ENCODE measurements at regions not wholly inside any gene's neighbourhood (a gene's known extent, or its start where the extent isn't known, plus 50 kb on each side); places are given as distances from the start of the nearest gene placed in this dataset.
"Not testable (repeated sequence)": the region's sequence is repeated elsewhere in the genome, so short reads cannot be mapped to it uniquely, and the experiment has no call there.

DNA sequence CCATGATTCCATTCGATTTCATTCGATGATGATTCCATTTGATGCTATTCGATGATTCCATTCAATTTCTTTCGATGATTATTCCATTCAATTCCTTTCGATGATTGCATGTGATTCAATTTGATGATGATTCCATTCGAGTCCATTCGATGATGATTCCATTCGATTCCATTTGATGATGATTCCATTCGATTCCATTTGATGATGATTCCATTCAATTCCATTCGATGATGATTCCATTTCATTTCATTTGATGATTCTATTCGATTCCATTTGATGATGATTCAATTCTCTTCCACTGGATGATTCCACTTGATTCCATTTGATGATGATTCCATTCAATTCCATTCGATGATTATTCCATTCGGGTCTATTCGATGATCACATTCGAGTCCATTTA, 1094.1 kb downstream of the RPIA start:
- intact Hi-C loops (cut with DNase I); DNase-seq (ENCODE audit: low spot score): not testable (repeated sequence)

DNA sequence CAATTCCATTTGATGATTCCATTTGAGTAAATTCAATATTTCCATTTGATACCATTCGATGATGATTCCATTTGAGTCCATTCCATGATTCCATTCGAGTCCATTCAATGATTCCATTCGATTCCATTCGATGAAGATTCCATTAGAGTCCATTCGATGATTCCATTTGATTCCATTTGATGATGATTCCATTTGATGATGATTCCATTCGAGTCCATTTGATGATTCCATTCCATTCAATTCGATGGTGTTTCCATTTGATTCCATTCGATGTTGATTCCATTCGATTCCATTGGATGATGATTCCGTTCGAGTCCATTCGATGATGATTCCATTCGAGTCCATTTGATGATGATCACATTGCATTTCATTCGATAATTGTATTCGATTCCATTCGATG, 1095.2 kb downstream of the RPIA start:
- DNase-seq (ENCODE audit: low spot score); intact Hi-C loops (cut with DNase I): not testable (repeated sequence)

DNA sequence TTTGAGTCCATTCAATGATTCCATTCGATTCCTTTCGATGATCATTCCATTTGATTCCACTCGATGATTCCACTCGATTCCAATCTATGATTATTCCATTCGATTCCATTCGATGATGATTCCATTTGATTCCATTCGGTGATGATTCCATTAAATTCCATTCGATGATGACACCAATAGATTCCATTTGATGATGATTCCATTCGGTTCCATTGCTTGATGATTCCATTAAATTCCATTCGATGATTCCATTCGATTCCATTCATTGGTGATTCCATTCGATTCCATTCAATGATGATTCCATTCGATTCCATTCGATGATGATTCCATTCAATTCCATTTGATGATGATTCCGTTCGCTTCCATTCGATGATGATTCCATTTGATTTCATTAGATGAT, 1104.1 kb downstream of the RPIA start:
- intact Hi-C loops (cut with DNase I), result not testable (repeated sequence)

DNA sequence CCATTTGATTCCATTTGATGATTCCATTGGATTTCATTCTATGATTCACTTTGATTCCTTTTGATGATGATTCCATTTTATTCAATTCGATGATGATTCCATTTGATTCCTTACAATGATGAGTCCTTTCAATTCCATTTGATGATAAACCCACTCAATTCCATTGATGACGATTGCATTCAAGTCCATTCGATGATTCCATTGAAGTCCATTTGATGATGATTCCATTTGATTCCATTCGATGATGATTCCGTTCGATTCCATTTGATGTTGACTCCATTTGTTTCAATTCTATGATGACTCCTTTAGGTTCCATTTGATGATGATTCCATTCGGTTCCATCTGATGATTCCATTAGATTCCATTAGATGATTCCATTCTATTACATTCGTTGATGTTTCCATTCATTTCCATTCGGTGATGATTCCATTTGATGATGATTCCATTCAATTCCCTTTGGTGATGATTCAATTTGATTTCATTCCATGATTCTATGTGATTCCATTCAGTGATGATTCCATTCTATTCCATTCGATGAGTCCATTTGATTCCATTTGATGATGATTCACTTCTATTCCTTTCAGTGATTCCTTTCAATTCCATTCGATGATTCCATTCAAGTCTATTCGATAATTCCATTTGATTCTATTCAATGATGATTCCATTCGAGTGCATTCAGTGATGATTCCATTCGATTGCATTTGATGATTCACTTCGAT, 1106.0 kb downstream of the RPIA start:
- no peak for DNase-seq (ENCODE audit: low spot score)
- intact Hi-C loops (cut with DNase I), result no loop called here

More for the DNA sequence above, 1104.1 kb downstream of the RPIA start:
- not testable (repeated sequence) for DNase-seq (ENCODE audit: low spot score)

DNA sequence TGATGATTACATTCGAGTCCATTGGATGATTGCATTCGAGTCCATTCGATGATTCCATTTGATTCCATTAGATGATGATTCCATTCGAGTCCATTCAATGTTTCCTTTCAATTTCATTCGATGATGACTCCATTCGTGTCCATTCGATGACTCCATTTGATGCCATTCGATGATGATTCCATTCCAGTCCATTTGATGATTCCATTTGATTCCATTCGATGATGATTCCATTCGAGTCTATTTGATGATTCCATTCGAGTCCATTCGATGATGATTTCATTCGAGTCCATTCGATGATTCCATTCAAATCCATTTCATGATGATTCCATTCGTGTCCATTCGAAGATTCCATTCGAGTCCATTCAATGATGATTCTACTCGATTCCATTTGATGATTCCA, 1109.7 kb downstream of the RPIA start:
- DNase-seq (ENCODE audit: low spot score); intact Hi-C loops (cut with DNase I): not testable (repeated sequence)

DNA sequence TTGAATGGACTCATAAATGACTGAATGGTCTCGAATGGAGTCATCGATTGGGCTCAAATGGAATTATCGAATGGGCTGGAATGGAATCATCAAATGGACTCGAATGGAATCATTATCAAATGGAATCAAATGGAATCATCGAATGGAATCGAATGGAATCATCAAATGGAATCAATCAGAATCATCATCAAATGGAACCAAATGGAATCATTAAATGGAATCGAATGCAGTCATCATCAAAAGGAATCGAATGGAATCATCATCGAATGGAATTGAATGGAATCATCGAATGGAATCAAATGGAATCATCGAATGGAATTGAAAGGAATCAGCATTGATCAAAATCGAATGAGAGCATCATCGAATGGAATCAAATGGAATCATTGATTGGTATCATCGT, 1114.9 kb downstream of the RPIA start:
- DNase-seq (ENCODE audit: low spot score), result not testable (repeated sequence)
- intact Hi-C loops (cut with DNase I), result loop anchor here in 1 of 2 donors (5.0 kb wide), 1 partner anchor 1439 kb away; no protein-coding TSS in a partner anchor

DNA sequence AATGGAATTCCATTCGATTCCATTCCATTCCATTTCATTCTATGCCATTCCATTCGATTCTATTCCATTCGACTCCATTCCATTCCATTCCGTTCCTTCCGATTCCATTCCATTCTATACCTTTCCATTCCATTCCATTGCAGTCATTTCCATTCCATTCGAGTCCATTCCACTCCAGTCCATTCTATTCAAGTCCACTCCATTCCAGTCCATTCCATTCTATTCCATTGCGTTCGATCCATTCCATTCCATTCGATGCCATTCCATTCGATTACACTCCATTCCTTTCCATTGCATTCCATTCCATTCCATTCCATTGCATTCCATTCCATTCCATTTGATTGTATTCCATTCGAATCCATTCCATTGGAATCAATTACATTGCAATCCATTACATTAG, 1119.8 kb downstream of the RPIA start:
- DNase-seq (ENCODE audit: low spot score), result no peak
- intact Hi-C loops (cut with DNase I), result no loop called here

DNA sequence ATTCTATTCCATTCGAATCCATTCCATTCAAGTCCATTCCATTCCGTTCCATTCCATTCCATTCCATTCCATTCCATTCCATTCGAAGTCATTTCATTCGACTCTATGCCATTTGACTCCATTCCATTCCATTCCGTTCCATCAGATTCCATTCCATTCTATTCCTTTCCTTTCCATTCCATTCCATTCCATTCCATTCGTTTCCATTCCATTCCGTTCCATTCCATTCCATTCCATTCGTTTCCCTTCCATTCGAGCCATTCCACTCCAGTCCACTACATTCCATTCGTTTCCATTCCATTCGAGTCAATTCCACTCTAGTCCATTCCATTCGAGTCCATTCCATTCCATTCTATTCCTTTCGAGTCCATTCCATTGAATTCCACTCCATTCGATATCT, 1120.4 kb downstream of the RPIA start:
- intact Hi-C loops (cut with DNase I); DNase-seq (ENCODE audit: low spot score): not testable (repeated sequence)

DNA sequence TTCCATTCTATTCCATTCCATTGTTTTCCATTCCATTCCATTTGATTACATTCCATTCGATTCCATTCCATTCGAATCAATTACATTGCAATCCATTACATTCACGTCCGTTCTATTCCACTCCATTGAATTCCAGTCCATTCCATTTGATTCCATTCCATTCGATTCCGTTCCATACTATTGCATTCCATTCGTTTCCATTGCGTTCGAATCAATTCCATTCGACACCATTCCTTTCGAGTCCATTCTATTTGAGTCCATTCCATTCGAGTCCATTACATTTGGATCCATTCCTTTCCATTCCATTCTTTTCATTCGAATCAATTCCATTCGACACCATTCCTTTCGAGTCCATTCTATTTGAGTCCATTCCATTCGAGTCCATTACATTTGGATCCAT, 1122.9 kb downstream of the RPIA start:
- DNase-seq (ENCODE audit: low spot score); intact Hi-C loops (cut with DNase I): not testable (repeated sequence)

DNA sequence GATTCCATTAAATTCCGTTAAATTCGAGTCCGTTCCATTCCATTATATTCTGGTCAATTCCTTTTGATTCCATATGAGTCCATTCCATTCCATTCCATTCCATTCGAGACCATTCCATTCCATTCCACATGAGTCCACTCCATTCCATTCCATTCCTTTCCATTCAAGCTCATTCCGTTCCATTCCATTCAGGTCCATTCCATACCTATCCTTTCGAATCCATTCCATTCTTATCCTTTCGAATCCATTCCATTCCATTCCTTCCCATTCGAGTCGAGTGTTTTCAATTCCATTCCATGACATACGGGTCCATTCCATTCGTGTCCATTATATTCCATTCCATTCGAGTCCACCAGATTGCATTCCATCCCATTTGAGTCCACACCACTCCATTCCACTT, 1127.4 kb downstream of the RPIA start:
- intact Hi-C loops (cut with DNase I), result no loop called here
- DNase-seq (ENCODE audit: low spot score), result no peak

DNA sequence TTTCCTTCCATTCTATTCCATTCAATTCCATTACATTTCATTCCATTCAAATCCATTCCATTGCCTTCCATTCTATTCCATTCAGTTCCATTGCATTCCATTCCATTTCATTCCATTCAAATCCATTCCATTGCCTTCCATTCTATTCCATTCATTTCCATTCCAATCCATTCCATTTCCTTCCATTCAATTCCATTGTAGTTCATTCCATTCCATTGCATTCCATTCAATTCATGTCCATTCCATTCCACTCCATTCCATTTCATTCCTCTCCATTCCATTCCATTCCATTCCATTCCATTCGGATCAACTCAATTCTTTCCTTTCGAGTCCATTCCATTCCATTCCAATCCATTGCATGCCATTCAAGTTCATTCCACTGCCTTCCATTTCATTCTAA, 1128.3 kb downstream of the RPIA start:
- intact Hi-C loops (cut with DNase I), result no loop called here
- no peak for DNase-seq (ENCODE audit: low spot score)

DNA sequence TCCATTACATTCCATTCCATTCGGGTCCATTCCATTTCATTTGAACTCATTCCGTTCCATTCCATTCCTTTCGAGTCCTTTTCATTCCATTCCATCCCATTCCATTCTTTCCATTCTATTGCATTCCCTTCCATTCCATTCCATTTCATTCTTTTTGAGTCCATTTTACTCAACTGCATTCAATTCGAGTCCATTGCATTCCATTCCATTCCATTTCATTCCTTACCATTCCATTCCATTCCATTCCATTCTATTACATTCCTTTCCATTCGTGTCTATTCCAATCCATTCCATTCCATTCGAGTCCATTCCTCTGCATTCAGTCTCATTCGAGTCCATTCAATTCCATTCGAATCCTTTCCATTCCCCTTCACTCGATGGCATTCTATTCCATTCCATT, 1128.8 kb downstream of the RPIA start:
- no peak for DNase-seq (ENCODE audit: low spot score)
- intact Hi-C loops (cut with DNase I), result no loop called here

DNA sequence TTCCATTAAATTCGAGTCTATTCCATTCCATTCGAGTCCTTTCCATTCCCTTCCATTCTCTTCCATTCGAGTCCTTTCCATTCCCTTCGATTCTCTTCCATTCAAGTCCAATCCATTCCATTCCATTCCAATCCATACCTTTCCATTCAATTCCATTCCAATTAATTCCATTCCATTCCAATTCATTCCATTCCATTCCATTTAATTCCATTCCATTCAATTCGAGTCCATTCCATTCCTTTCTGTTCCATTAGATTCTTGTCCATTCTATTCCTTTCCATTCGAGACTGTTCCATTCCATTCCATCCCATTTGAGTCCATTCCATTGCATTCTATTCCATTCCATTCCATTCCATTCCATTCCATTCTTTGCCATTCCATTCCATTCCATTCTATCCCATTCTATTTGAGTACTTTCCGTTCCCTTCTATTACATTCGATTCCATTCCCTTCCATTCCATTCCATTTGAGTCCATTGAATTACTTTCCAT, 1130.0 kb downstream of the RPIA start:
- intact Hi-C loops (cut with DNase I), result no loop called here
- no peak for DNase-seq (ENCODE audit: low spot score)

DNA sequence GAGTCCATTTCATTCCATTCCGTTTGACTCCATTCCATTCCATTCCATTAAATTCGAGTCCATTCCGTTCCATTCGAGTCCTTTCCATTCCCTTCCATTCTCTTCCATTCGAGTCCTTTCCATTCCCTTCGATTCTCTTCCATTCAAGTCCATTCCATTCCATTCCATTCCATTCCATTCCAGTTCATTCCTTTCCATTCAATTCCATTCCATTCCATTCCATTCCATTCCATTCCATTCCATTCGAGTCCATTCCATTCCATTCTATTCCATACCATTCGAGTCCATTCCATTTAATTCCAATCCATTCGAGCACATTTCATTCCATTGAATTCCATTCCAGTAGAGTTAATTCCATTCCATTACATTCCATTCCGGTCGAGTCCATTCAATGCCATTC, 1130.9 kb downstream of the RPIA start:
- intact Hi-C loops (cut with DNase I); DNase-seq (ENCODE audit: low spot score): not testable (repeated sequence)

DNA sequence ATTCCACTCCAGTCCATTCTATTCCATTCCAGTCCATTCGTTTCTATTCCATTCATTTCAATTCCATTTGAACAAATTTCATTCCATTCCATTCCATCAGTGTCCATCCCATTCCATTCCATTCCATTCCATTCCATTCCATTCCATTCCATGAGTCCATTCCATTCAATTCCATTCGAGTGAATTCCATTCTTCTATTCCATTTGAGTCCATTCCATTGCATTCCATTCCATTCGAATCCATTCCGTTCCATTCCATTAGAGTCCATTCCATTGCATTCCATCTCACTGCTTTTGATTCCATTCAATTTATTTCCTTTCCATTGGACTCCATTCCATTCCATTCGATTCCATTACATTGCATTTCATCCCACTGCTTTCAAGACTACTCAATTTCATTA, 1132.1 kb downstream of the RPIA start:
- DNase-seq (ENCODE audit: low spot score), result no peak
- intact Hi-C loops (cut with DNase I), result no loop called here

DNA sequence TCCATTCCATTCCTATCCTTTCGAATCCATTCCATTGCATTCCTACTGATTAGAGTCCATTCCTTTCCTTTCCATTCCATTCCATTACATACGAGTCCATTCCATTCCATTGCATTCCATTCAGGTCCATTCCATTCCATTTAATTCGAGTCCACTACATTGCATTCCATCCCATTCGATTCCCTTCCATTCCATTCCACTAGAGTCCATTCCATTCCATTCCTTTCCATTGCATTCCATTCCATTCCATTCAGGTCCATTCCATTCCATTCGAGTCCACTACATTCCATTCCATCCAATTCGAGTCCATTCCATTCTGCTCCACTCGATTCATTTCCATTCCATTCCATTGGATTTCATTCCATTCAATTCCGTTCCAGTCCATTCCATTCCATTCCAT, 1133.6 kb downstream of the RPIA start:
- no peak for DNase-seq (ENCODE audit: low spot score)
- intact Hi-C loops (cut with DNase I), result no loop called here

DNA sequence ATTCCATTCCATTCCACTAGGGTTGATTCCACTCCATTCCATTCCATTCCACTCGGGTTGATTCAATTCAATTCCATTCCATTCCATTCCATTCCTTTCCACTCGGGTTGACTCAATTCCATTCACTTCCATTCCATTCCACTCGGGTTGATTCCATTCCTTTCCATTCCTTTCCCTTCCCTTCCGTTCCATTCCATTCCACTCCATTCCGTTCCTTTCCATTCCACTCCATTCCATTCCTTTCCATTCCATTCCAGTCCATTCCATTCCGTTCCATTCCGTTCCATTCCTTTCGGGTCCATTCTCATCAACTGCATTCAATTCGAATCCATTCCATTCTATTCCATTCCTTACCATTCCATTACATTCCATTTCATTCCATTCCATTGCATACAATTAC, 1135.3 kb downstream of the RPIA start:
- DNase-seq (ENCODE audit: low spot score); intact Hi-C loops (cut with DNase I): not testable (repeated sequence)

DNA sequence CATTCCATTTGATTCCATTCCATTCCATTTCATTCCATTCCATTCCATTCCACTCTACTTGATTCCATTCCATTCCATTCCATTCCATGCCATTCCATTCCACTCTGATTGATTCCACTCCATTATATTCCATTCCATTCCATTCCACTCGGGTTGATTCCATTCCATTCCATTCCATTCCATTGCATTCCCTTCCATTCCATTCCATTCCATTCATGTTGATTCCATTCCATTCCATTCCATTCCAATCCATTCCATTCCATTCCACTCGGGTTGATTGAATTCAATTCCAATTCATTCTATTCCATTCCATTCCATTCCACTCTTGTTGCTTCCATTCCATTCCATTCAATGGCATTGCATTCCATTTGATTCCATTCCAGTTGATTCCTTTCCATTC, 1136.4 kb downstream of the RPIA start:
- DNase-seq (ENCODE audit: low spot score); intact Hi-C loops (cut with DNase I): not testable (repeated sequence)

DNA sequence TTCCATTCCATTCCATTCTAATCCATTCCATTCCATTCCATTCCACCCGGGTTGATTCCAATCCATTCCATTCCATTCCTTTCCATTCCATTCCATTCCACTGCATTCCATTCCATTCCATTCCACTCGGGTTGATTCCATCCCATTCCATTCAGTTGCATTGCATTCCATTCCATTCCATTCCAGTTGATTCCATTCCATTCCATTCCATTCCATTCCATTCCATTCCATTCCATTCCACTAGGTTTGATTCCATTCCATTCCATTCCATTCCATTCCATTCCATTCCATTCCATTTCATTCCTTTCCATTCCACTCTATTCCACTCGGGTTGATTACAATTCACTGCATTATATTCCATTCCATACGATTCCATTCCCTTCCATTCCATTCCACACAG, 1136.9 kb downstream of the RPIA start:
- DNase-seq (ENCODE audit: low spot score); intact Hi-C loops (cut with DNase I): not testable (repeated sequence)

DNA sequence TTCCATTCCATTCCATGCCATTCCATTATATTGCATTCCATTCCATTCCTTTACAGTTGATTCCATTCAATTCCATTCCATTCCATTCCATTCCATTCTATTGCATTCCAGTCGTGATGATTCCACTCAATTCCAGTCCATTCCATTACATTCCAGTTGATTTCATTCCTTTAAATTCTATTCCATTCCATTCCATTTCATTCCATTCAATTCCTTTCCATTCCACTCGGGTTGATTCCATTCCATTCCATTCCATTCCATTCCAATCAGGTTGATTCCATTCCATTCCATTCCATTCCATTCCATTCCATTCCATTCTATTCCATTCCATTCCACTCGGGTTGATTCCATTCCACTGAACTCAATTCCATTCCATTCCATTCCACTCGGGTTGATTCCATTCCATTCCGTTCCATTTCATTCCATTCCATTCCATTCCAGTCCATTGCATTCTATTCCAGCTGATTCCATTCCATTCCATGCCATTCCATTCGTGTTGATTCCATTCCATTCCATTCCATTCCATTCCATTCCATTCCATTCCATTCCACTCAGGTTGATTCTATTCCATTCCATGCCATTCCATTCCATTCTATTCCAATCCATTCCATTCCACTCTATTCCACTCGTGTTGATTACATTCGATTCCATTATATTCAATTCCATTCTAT, 1137.6 kb downstream of the RPIA start:
- DNase-seq (ENCODE audit: low spot score); intact Hi-C loops (cut with DNase I): not testable (repeated sequence)

DNA sequence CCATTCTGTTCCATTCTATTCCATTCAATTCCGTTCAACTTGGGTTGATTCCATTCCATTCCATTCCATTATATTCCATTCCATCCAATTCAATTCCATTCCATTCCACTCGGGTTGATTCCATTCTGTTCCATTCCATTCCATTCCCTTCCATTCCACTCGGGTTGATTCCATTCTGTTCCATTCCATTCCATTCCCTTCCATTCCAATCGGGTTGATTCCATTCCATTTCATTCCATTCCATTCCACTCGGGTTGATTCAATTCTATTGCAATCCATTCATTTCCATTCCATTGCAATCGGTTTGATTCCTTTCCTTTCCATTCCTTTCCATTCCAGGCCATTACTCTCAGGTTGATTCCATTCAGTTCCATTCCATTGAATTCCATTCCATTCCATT, 1138.4 kb downstream of the RPIA start:
- DNase-seq (ENCODE audit: low spot score), result no peak
- intact Hi-C loops (cut with DNase I), result no loop called here

Measured in posterior vena cava (tissue), 2 donors.